PC-3 (cell line): ENCODE measurements at regions not wholly inside any gene's neighbourhood (a gene's known extent, or its start where the extent isn't known, plus 50 kb on each side); places are given as distances from the start of the nearest gene placed in this dataset.

Source experiments
- ATAC-seq: fragments of 200-7000 bp; cut with Tn5 transposase; 2 replicates; pipeline ENCODE4 v1.9.1; 2020; ENCODE audit warnings: mild to moderate bottlenecking, moderate library complexity
- BruUV-seq: library from RNA; stranded (reverse); fragments of 400-500 nt; replicated peaks from 2 replicates; lab custom pipeline; 2021; lab: Mats Ljungman, UMichigan
- CTCF ChIA-PET: fragments of 300-600 bp; sonication (Branson Sonifier 250); formaldehyde crosslinking; loops from one replicate; lab custom pipeline; 2022; ENCODE audit warnings: antibody characterized with exemption; lab: Charles Lee
- POLR2A ChIA-PET: fragments of 300-600 bp; sonication (Branson Sonifier 250); formaldehyde crosslinking; loops from one replicate; lab custom pipeline; 2022; ENCODE audit warnings: antibody characterized with exemption; ENCODE audit not compliant: unreplicated experiment; lab: Charles Lee
- DNase-seq: peaks from one replicate; pipeline ENCODE4 v3.0.0-alpha.2; 2015
- H2AFZ ChIP-seq: fragments of 300-600 bp; sonication (generic); 2 replicates; pipeline ENCODE4 v1.6.0; 2016; ENCODE audit warnings: antibody characterized with exemption, low read length
- H3F3A ChIP-seq: fragments of 300-600 bp; sonication (generic); one replicate; pipeline ENCODE4 v1.6.0; 2017; ENCODE audit warnings: antibody characterized with exemption, low read length, control low read depth, mild to moderate bottlenecking; ENCODE audit not compliant: unreplicated experiment
- H3K27ac ChIP-seq: fragments of 300-600 bp; sonication (generic); 2 replicates; pipeline ENCODE4 v1.5.1; 2016; ENCODE audit warnings: mild to moderate bottlenecking, low read length
- H3K27me3 ChIP-seq: fragments of 300-600 bp; sonication (generic); 2 replicates; pipeline ENCODE4 v1.6.1; 2016; ENCODE audit warnings: low read length, mixed read lengths
- H3K36me3 ChIP-seq: fragments of 300-600 bp; sonication (generic); 2 replicates; pipeline ENCODE4 v1.6.1; 2016; ENCODE audit warnings: low read depth, mixed run types, low read length, mixed read lengths
- H3K4me1 ChIP-seq: fragments of 300-600 bp; sonication (generic); 2 replicates; pipeline ENCODE4 v1.5.1; 2016; ENCODE audit warnings: low read length; ENCODE audit not compliant: insufficient read depth
- H3K4me2 ChIP-seq: fragments of 300-600 bp; sonication (generic); 2 replicates; pipeline ENCODE4 v1.6.0; 2016; ENCODE audit warnings: low read length
- H3K4me3 ChIP-seq: fragments of 300-600 bp; sonication (generic); 2 replicates; pipeline ENCODE4 v1.5.1; 2016; ENCODE audit warnings: mild to moderate bottlenecking, low read length, mixed read lengths
- H3K79me2 ChIP-seq: fragments of 300-600 bp; sonication (generic); 2 replicates; pipeline ENCODE4 v1.6.1; 2017; ENCODE audit warnings: low read length, mixed read lengths
- H3K9ac ChIP-seq: fragments of 300-600 bp; sonication (generic); 2 replicates; pipeline ENCODE4 v1.6.0; 2016; ENCODE audit warnings: mild to moderate bottlenecking, low read length
- H3K9me2 ChIP-seq: fragments of 300-600 bp; sonication (generic); replicated peaks from 2 replicates; pipeline ENCODE4 v1.6.1; 2016; ENCODE audit warnings: mixed run types, low read length, mixed read lengths
- H3K9me3 ChIP-seq: fragments of 300-600 bp; sonication (generic); 2 replicates; pipeline ENCODE4 v1.6.1; 2016; ENCODE audit warnings: low read length, mixed read lengths
- H4K20me1 ChIP-seq: fragments of 300-600 bp; sonication (generic); 2 replicates; pipeline ENCODE4 v1.6.1; 2016; ENCODE audit warnings: low read length, mixed read lengths
- EZH2 ChIP-seq: fragments of 300-600 bp; sonication (generic); IDR thresholded peaks from one replicate; pipeline ENCODE4 v1.6.1; 2017; ENCODE audit warnings: antibody characterized with exemption, mild to moderate bottlenecking, low read length; ENCODE audit not compliant: unreplicated experiment
- EZH2phosphoT487 ChIP-seq: fragments of 300-600 bp; sonication (generic); IDR thresholded peaks from 2 replicates; pipeline ENCODE4 v1.6.1; 2018; ENCODE audit warnings: mild to moderate bottlenecking, antibody characterized with exemption, low read length, borderline replicate concordance
- intact Hi-C: fragments of 100-400 bp; cut with micrococcal nuclease; formaldehyde crosslinking; loops from 2 replicates; pipeline ENCODE4 v1.9.0; 2023
- TF ChIP-seq, protein P1 (sequence below): fragments of 300-600 bp; sonication (generic); conservative IDR thresholded peaks from 2 replicates; pipeline ENCODE4 v1.5.1; 2017; ENCODE audit warnings: antibody characterized with exemption, low read depth, mild to moderate bottlenecking, low read length

DNA sequence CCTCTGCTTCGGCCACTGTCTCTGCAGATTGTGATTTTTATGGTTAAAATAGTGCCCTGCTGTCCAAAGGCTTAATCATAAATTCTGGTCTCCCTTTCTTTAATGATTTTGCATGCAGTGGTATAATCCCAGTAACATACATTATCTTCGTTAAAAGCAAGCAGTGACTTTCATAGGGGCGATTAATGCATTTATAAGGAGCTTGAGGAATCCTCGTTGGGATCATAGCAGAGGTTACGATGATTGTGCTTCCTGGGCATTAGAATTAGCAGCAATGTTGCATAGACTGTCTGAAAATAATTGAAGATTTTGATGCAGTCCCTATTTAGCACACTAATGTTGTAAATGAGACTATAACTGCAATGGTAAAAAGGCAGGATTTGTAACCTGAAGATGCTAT, 181.3 kb downstream of the PRL start:
- Histone ChIP-seq H3K9ac (no peak overlapping the region), H4K20me1 (no peaks in the 10 kb centered on the region), H3K4me3 (no peak overlapping the region), H2AFZ (no peak overlapping the region), H3K9me3 (no peaks in the 10 kb centered on the region), H3K9me2 (no peaks in the 10 kb centered on the region), H3K79me2 (no peaks in the 10 kb centered on the region), H3K36me3 (no peaks in the 10 kb centered on the region), H3K4me2 (no peak overlapping the region), H3K27ac (no peak overlapping the region), H3K4me1 (peaks cover 20% of the 10 kb centered on the region), H3F3A (no peaks in the 10 kb centered on the region), H3K27me3 (no peaks in the 10 kb centered on the region)
- intact Hi-C loops = loop anchor here (10.0 kb wide), 2 partner anchors 211 to 259 kb away; no protein-coding TSS in a partner anchor
- TF ChIP-seq, protein P1, sequence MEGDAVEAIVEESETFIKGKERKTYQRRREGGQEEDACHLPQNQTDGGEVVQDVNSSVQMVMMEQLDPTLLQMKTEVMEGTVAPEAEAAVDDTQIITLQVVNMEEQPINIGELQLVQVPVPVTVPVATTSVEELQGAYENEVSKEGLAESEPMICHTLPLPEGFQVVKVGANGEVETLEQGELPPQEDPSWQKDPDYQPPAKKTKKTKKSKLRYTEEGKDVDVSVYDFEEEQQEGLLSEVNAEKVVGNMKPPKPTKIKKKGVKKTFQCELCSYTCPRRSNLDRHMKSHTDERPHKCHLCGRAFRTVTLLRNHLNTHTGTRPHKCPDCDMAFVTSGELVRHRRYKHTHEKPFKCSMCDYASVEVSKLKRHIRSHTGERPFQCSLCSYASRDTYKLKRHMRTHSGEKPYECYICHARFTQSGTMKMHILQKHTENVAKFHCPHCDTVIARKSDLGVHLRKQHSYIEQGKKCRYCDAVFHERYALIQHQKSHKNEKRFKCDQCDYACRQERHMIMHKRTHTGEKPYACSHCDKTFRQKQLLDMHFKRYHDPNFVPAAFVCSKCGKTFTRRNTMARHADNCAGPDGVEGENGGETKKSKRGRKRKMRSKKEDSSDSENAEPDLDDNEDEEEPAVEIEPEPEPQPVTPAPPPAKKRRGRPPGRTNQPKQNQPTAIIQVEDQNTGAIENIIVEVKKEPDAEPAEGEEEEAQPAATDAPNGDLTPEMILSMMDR = no peak
- TF ChIP-seq EZH2phosphoT487 (no peak), EZH2 (no peak)
- BruUV-seq = no TSS peak
- ChIA-PET CTCF (no interaction called here), POLR2A (no interaction called here)
- no peak for ATAC-seq
- no peak for DNase-seq

GRCh38 chr6:22117631-22118030, 179.2 kb downstream of the PRL start:
- Histone ChIP-seq H3K27me3 (no peaks in the 10 kb centered on the region), H3K9ac (no peak overlapping the region), H3F3A (no peaks in the 10 kb centered on the region), H2AFZ (no peak overlapping the region), H4K20me1 (no peaks in the 10 kb centered on the region), H3K4me1 (peaks cover 14% of the 10 kb centered on the region), H3K4me3 (no peak overlapping the region), H3K79me2 (no peaks in the 10 kb centered on the region), H3K36me3 (no peaks in the 10 kb centered on the region), H3K9me2 (no peaks in the 10 kb centered on the region), H3K27ac (no peak overlapping the region), H3K9me3 (no peaks in the 10 kb centered on the region), H3K4me2 (no peak overlapping the region)
- ATAC-seq (no peak), DNase-seq (no peak)
- CTCF ChIA-PET = no interaction called here
- intact Hi-C loops = loop anchor here (10.0 kb wide), 2 partner anchors 213 to 257 kb away; no protein-coding TSS in a partner anchor
- no peak for TF ChIP-seq EZH2
- TF ChIP-seq, protein P1 = no peak
- no peak for TF ChIP-seq EZH2phosphoT487
- BruUV-seq = no TSS peak
- POLR2A ChIA-PET = no interaction called here

GRCh38 chr6:22119500-22119899, 177.3 kb downstream of the PRL start:
- DNase-seq (no peak), ATAC-seq (no peak)
- Histone ChIP-seq H3K9ac (no peak overlapping the region), H3K27ac (no peak overlapping the region), H3K9me2 (no peaks in the 10 kb centered on the region), H3K4me1 (no peaks in the 10 kb centered on the region), H2AFZ (no peak overlapping the region), H3K36me3 (no peaks in the 10 kb centered on the region), H3K4me3 (no peak overlapping the region), H3K79me2 (no peaks in the 10 kb centered on the region), H3K4me2 (no peak overlapping the region), H3K27me3 (no peaks in the 10 kb centered on the region), H3K9me3 (no peaks in the 10 kb centered on the region), H4K20me1 (no peaks in the 10 kb centered on the region), H3F3A (no peaks in the 10 kb centered on the region)
- ChIA-PET CTCF (no interaction called here), POLR2A (no interaction called here)
- intact Hi-C loops = loop anchor here (10.0 kb wide), 2 partner anchors 215 to 255 kb away; no protein-coding TSS in a partner anchor
- TF ChIP-seq EZH2 (no peak), EZH2phosphoT487 (no peak)
- TF ChIP-seq, protein P1 = no peak
- BruUV-seq = no TSS peak
